MM.1S (cell line): ENCODE measurements at regions not wholly inside any gene's neighbourhood (a gene's known extent, or its start where the extent isn't known, plus 50 kb on each side); places are given as distances from the start of the nearest gene placed in this dataset.

Experiments
- EZH2 ChIP-seq: fragments of 300-600 bp; sonication (generic); optimal IDR thresholded peaks from 2 replicates; pipeline ENCODE3; 2017; ENCODE audit warnings: low read depth, mild to moderate bottlenecking, antibody characterized with exemption, low read length, mixed read lengths
- TF ChIP-seq, protein P1 (sequence below): fragments of 300-600 bp; sonication (generic); IDR thresholded peaks from 2 replicates; pipeline ENCODE4 v1.5.1; 2016; ENCODE audit warnings: antibody characterized with exemption, low read length, mixed read lengths

DNA sequence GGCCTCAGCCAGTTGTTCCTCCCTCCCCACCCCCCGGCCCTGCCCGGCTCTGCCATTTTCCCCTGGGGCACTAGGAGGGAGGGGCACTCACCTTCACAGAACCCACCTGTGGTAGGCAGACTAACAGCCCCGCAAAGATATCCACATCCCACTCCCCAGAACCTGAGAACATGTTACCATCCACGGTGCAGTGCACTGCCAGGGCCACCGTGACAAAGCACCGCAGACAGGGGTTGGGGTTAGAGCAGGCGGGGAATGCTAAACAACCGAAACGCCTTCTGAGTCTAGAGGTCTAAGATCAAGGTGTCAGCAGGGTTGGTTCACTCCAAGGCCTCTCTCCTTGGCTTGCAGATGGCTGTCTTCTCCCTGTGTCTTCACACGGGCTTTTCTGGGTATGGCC is 57.4 kb upstream of the NCOR2 start:
- TF ChIP-seq, protein P1, sequence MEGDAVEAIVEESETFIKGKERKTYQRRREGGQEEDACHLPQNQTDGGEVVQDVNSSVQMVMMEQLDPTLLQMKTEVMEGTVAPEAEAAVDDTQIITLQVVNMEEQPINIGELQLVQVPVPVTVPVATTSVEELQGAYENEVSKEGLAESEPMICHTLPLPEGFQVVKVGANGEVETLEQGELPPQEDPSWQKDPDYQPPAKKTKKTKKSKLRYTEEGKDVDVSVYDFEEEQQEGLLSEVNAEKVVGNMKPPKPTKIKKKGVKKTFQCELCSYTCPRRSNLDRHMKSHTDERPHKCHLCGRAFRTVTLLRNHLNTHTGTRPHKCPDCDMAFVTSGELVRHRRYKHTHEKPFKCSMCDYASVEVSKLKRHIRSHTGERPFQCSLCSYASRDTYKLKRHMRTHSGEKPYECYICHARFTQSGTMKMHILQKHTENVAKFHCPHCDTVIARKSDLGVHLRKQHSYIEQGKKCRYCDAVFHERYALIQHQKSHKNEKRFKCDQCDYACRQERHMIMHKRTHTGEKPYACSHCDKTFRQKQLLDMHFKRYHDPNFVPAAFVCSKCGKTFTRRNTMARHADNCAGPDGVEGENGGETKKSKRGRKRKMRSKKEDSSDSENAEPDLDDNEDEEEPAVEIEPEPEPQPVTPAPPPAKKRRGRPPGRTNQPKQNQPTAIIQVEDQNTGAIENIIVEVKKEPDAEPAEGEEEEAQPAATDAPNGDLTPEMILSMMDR = no peak
- no peak for TF ChIP-seq EZH2
